Transverse colon (tissue), 4 donors: ENCODE measurements at regions not wholly inside any gene's neighbourhood (a gene's known extent, or its start where the extent isn't known, plus 50 kb on each side); places are given as distances from the start of the nearest gene placed in this dataset.

Experiments
- DNase-seq: peaks from one replicate; pipeline ENCODE4 v3.0.0-alpha.2; 2019
- H3K27ac ChIP-seq, 4 donors: fragments of 200-600 bp; sonication (generic); 2 replicates each; pipeline ENCODE4 v1.5.1; 2016 to 2018; ENCODE audit warnings: inconsistent platforms in 4 of 4
- H3K27me3 ChIP-seq: fragments of 200-600 bp; sonication (generic); 2 replicates; pipeline ENCODE4 v1.5.1; 2017; ENCODE audit warnings: inconsistent platforms
- H3K36me3 ChIP-seq, 4 donors: fragments of 200-600 bp; sonication (generic); 2 replicates each; pipeline ENCODE4 v1.5.1; 2017 to 2019; ENCODE audit warnings: inconsistent platforms in 4 of 4
- H3K4me1 ChIP-seq, 4 donors: fragments of 200-600 bp; sonication (generic); 2 replicates each; pipeline ENCODE4 v1.5.1; 2017 to 2020; ENCODE audit warnings: inconsistent platforms in 4 of 4
- H3K4me3 ChIP-seq, 4 donors: fragments of 200-600 bp; sonication (generic); 1 replicate in 1 of 4; 2 replicates in 3 of 4; pipeline versions ENCODE4 v1.5.1 to v1.6.1; 2017 to 2019; ENCODE audit warnings: inconsistent platforms in 4 of 4
- H3K9me3 ChIP-seq, 2 donors: fragments of 200-600 bp; sonication (generic); 2 replicates each; pipeline ENCODE4 v1.5.1; 2017 to 2019; ENCODE audit warnings: inconsistent platforms in 2 of 2
- EP300 ChIP-seq: sonication (generic); formaldehyde crosslinking; IDR thresholded peaks from one replicate; pipeline ENCODE4 v1.6.1; 2017; ENCODE audit warnings: antibody characterized with exemption, low read depth
- POLR2A ChIP-seq: fragments of 450-650 bp; IDR thresholded peaks from one replicate; pipeline ENCODE4 v1.6.1; 2016; ENCODE audit warnings: antibody characterized with exemption, mild to moderate bottlenecking, moderate library complexity
- POLR2AphosphoS5 ChIP-seq, 3 donors: sonication (generic); formaldehyde crosslinking; IDR thresholded peaks; one replicate each; pipeline ENCODE4 v1.6.1; 2016; ENCODE audit warnings: antibody characterized with exemption in 3 of 3
- WGBS, 2 donors: methylation state at CpG; one replicate each; pipeline ENCODE4 v1.1.5; 2018; ENCODE audit warnings: low coverage in 1 of 2; 5-methylcytosine and 5-hydroxymethylcytosine counted together
- in situ Hi-C, 4 donors: fragments of 200-750 bp; cut with MboI; loops; one replicate each; pipeline versions ENCODE4 v1.15.0 to v1.15.1; 2017; ENCODE audit warnings: low sequenced_read_pairs in 3 of 4, low pct_ligation_motif_present in 1 of 4, low pct_unique_long_range_greater_than_20kb in 1 of 4
- intact Hi-C: fragments of 100-400 bp; cut with DNase I; formaldehyde crosslinking; loops from one replicate; pipeline ENCODE4 v1.15.1; 2023; ENCODE audit warnings: low total_unique reads
- TF ChIP-seq, protein P1 (sequence below), 5 experiments: fragments of 200-600 bp in 3 of 5; fragments of 450-650 bp in 2 of 5; sonication (generic) in 3 of 5; IDR thresholded peaks; 1 replicate in 2 of 5; 2 replicates in 3 of 5; pipeline ENCODE4 v1.5.1; 2016 to 2017; ENCODE audit warnings: antibody characterized with exemption in 5 of 5, inconsistent platforms in 3 of 5, mild to moderate bottlenecking in 2 of 5, moderate library complexity in 1 of 5

DNA sequence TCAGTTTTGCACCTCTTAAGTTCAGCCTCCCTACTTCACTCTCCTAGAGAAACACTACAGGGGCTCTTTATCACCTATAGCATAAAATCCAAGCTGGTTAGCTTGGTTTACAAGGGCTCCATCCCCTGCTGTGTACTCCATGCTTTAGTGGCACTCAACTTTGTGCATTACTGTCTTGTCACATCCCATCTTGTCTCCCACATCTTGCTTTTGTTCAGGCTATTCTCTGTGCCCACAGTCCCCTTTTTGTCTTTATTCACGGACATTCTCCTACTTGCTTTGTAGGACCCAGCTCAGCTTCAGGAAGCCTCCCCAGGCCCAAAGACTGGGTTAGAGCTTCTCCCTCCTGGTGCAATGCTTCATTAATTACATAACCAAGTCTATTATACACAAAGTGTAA is 107.9 kb upstream of the SPACA1 start:
- Histone ChIP-seq H3K9me3 (no peaks in the 10 kb centered on the region), H3K4me1 (peaks cover 0 to 5% (median 0%) of the 10 kb centered on the region in 4 donors), H3K4me3 (no peak overlapping the region), H3K27me3 (no peaks in the 10 kb centered on the region), H3K27ac (no peak overlapping the region), H3K36me3 (no peaks in the 10 kb centered on the region)
- in situ Hi-C loops, result loop anchor here (10.0 to 25.0 kb wide), 5 partner anchors 295 to 925 kb away; no protein-coding TSS in a partner anchor
- intact Hi-C loops, result loop anchor here (10.0 kb wide), 1 partner anchor 225 kb away; the partner anchor contains the start of gene CNR1
- WGBS, 2 donors, result 71 to 94% methylated on average over 1 of the region's 1 CpG
- DNase-seq, result no peak
- TF ChIP-seq POLR2A, result no peak
- TF ChIP-seq, protein P1, sequence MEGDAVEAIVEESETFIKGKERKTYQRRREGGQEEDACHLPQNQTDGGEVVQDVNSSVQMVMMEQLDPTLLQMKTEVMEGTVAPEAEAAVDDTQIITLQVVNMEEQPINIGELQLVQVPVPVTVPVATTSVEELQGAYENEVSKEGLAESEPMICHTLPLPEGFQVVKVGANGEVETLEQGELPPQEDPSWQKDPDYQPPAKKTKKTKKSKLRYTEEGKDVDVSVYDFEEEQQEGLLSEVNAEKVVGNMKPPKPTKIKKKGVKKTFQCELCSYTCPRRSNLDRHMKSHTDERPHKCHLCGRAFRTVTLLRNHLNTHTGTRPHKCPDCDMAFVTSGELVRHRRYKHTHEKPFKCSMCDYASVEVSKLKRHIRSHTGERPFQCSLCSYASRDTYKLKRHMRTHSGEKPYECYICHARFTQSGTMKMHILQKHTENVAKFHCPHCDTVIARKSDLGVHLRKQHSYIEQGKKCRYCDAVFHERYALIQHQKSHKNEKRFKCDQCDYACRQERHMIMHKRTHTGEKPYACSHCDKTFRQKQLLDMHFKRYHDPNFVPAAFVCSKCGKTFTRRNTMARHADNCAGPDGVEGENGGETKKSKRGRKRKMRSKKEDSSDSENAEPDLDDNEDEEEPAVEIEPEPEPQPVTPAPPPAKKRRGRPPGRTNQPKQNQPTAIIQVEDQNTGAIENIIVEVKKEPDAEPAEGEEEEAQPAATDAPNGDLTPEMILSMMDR (IDR thresholded peaks at IDR 0.05), result no peak
- no peak for TF ChIP-seq POLR2AphosphoS5 (IDR thresholded peaks at IDR 0.05)
- TF ChIP-seq EP300, result no peak

DNA sequence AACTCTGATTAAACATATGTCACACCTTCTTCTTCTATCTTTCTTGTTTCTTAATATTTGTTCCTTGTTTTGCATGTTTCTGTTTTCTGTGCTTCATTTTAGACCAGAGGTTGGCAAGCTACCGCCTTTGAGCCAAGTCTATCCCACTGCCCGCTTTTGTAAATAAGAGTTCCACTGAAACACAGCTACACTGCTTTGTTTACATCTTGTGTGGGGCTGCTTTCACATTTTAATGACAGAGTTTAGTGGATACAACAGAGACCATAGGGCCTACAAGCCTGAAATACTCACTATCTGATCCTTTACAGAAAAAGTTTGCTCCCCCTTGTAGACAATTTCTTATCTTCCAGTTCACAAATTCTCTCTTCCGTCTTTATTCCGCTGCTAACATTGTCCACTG is 109.4 kb upstream of the SPACA1 start:
- no peak overlapping the region for H3K27ac ChIP-seq
- no peaks in the 10 kb centered on the region for H3K4me1 ChIP-seq
- intact Hi-C loops (loop anchor here (10.0 kb wide), 1 partner anchor 227 kb away; the partner anchor contains the start of gene CNR1), in situ Hi-C loops (loop anchor here (10.0 to 25.0 kb wide), 5 partner anchors 297 to 927 kb away; no protein-coding TSS in a partner anchor)
- H3K4me3 ChIP-seq, result no peak overlapping the region
- no peaks in the 10 kb centered on the region for H3K27me3 ChIP-seq
- no peak for TF ChIP-seq EP300
- TF ChIP-seq, protein P1 (IDR thresholded peaks at IDR 0.05), result no peak
- no peak for TF ChIP-seq POLR2A
- TF ChIP-seq POLR2AphosphoS5 (IDR thresholded peaks at IDR 0.05), result no peak
- no peaks in the 10 kb centered on the region for H3K36me3 ChIP-seq
- H3K9me3 ChIP-seq, result no peaks in the 10 kb centered on the region
- WGBS, 2 donors, result 92 to 97% methylated on average over 4 of the region's 4 CpGs
- DNase-seq, result no peak

GRCh38 chr6:87936065-87936464 is 111.6 kb upstream of the SPACA1 start:
- TF ChIP-seq POLR2A (no peak), EP300 (no peak)
- Histone ChIP-seq H3K27me3 (no peaks in the 10 kb centered on the region), H3K4me3 (no peak overlapping the region), H3K27ac (no peak overlapping the region), H3K9me3 (no peaks in the 10 kb centered on the region), H3K36me3 (no peaks in the 10 kb centered on the region), H3K4me1 (no peaks in the 10 kb centered on the region)
- no peak for DNase-seq
- in situ Hi-C loops, result loop anchor here (10.0 to 25.0 kb wide), 5 partner anchors 299 to 929 kb away; no protein-coding TSS in a partner anchor
- intact Hi-C loops, result loop anchor here (10.0 kb wide), 1 partner anchor 229 kb away; the partner anchor contains the start of gene CNR1
- 89 to 96% methylated on average over 4 to 9 of the region's 9 CpGs for WGBS, 2 donors

DNA sequence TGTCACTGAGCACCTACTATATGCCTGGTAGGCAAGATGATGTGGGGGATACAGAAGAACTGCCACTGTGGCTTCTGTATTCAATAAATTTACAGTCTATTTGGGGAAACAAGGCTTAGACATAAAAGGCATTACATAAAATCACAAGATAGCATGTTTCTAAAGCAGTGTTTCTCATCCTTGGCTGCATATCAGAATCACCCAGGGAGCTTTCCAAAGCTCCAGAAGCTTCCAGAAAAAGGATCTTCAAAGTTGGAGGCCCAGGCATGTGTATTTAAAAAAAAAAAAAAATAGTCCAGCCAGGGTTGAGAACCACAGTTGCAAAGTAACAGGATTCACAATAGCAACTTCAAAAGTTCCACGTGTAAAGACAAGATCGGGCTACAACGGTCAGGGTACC is 112.4 kb upstream of the SPACA1 start:
- DNase-seq, result no peak
- Histone ChIP-seq H3K9me3 (no peaks in the 10 kb centered on the region), H3K4me1 (no peaks in the 10 kb centered on the region), H3K27ac (no peak overlapping the region), H3K27me3 (no peaks in the 10 kb centered on the region), H3K36me3 (no peaks in the 10 kb centered on the region), H3K4me3 (no peak overlapping the region)
- intact Hi-C loops (loop anchor here (10.0 kb wide), 1 partner anchor 230 kb away; the partner anchor contains the start of gene CNR1), in situ Hi-C loops (loop anchor here (10.0 to 25.0 kb wide), 5 partner anchors 300 to 930 kb away; no protein-coding TSS in a partner anchor)
- 89% methylated on average over 3 of the region's 3 CpGs for WGBS, 2 donors
- no peak for TF ChIP-seq EP300
- TF ChIP-seq, protein P1 (IDR thresholded peaks at IDR 0.05), result no peak
- TF ChIP-seq POLR2AphosphoS5 (IDR thresholded peaks at IDR 0.05), result no peak
- no peak for TF ChIP-seq POLR2A

GRCh38 chr6:87932361-87932760 is 115.3 kb upstream of the SPACA1 start:
- Histone ChIP-seq H3K27ac (no peak overlapping the region), H3K36me3 (no peaks in the 10 kb centered on the region), H3K4me1 (no peaks in the 10 kb centered on the region), H3K9me3 (no peaks in the 10 kb centered on the region), H3K4me3 (no peak overlapping the region), H3K27me3 (no peaks in the 10 kb centered on the region)
- no peak for DNase-seq
- intact Hi-C loops (loop anchor here (10.0 kb wide), 1 partner anchor 232 kb away; the partner anchor contains the start of gene CNR1), in situ Hi-C loops (loop anchor here (10.0 to 25.0 kb wide), 5 partner anchors 302 to 932 kb away; no protein-coding TSS in a partner anchor)
- TF ChIP-seq, protein P1 (IDR thresholded peaks at IDR 0.05), result no peak
- TF ChIP-seq POLR2A, result no peak
- TF ChIP-seq EP300, result no peak
- no peak for TF ChIP-seq POLR2AphosphoS5 (IDR thresholded peaks at IDR 0.05)
- 83 to 100% methylated on average over 1 to 5 of the region's 5 CpGs for WGBS, 2 donors
